Mesendoderm (in vitro differentiated cells): ENCODE measurements at regions not wholly inside any gene's neighbourhood (a gene's known extent, or its start where the extent isn't known, plus 50 kb on each side); places are given as distances from the start of the nearest gene placed in this dataset.

Experiments used
- DNase-seq: peaks from one replicate; pipeline ENCODE4 v3.0.0; 2013
- H2AK5ac ChIP-seq: 2 replicates; pipeline ENCODE4 v1.6.1; 2013; ENCODE audit warnings: low read length, inconsistent platforms
- H2BK120ac ChIP-seq: 2 replicates; pipeline ENCODE4 v1.6.1; 2013; ENCODE audit warnings: low read depth, mild to moderate bottlenecking, low read length, moderate library complexity, mixed read lengths
- H2BK15ac ChIP-seq: replicated peaks from 2 replicates; pipeline ENCODE4 v1.6.1; 2013; ENCODE audit warnings: low read depth, mild to moderate bottlenecking, moderate library complexity
- H2BK5ac ChIP-seq: 2 replicates; pipeline ENCODE4 v1.6.1; 2013; ENCODE audit warnings: low read length, inconsistent platforms
- H3K18ac ChIP-seq: 2 replicates; pipeline ENCODE4 v1.6.1; 2013; ENCODE audit warnings: mild to moderate bottlenecking, low read length, mixed read lengths
- H3K23ac ChIP-seq: one replicate; pipeline ENCODE4 v1.6.1; 2013; ENCODE audit warnings: low read length
- H3K27ac ChIP-seq: 2 replicates; pipeline ENCODE4 v1.5.1; 2013; ENCODE audit warnings: low read depth, mild to moderate bottlenecking, inconsistent platforms, low read length, moderate library complexity
- H3K27me3 ChIP-seq: 2 replicates; pipeline ENCODE4 v1.6.1; 2013; ENCODE audit warnings: low read length, control low read depth, mild to moderate bottlenecking, inconsistent platforms; ENCODE audit not compliant: insufficient read depth, poor library complexity
- H3K36me3 ChIP-seq: 2 replicates; pipeline ENCODE4 v1.6.1; 2013; ENCODE audit warnings: low read length, inconsistent platforms; ENCODE audit not compliant: control insufficient read depth, insufficient read depth
- H3K4ac ChIP-seq: one replicate; pipeline ENCODE4 v1.6.1; 2013; ENCODE audit warnings: low read depth, mild to moderate bottlenecking, low read length, moderate library complexity
- H3K4me1 ChIP-seq: 2 replicates; pipeline ENCODE4 v1.6.1; 2013; ENCODE audit warnings: low read depth, low read length, inconsistent platforms; ENCODE audit not compliant: control insufficient read depth
- H3K4me2 ChIP-seq: 2 replicates; pipeline ENCODE4 v1.6.1; 2013; ENCODE audit warnings: low read length
- H3K4me3 ChIP-seq: 2 replicates; pipeline ENCODE4 v1.5.1; 2013; ENCODE audit warnings: mild to moderate bottlenecking, low read length
- H3K56ac ChIP-seq: one replicate; pipeline ENCODE4 v1.6.1; 2013; ENCODE audit warnings: low read length
- H3K79me1 ChIP-seq: 2 replicates; pipeline ENCODE4 v1.6.1; 2013; ENCODE audit warnings: low read length, inconsistent platforms
- H3K79me2 ChIP-seq: 2 replicates; pipeline ENCODE4 v1.6.1; 2013; ENCODE audit warnings: mild to moderate bottlenecking, low read length; ENCODE audit not compliant: control insufficient read depth, insufficient read depth
- H3K9ac ChIP-seq: 2 replicates; pipeline ENCODE4 v1.6.1; 2013; ENCODE audit warnings: low read length, inconsistent platforms
- H4K5ac ChIP-seq: one replicate; pipeline ENCODE4 v1.6.1; 2013; ENCODE audit warnings: low read length
- H4K8ac ChIP-seq: one replicate; pipeline ENCODE4 v1.6.1; 2013; ENCODE audit warnings: low read depth, mild to moderate bottlenecking, control low read depth, low read length, moderate library complexity
- WGBS: extraction: QIAGEN DNeasy Blood & Tissue Kit; methylation state at CpG from one replicate; pipeline ENCODE4 v1.1.7; 2013; ENCODE audit warnings: low lambda C conversion rate, missing lambda C conversion rate; ENCODE audit not compliant: insufficient coverage; ENCODE audit errors: extremely low coverage; 5-methylcytosine and 5-hydroxymethylcytosine counted together

DNA sequence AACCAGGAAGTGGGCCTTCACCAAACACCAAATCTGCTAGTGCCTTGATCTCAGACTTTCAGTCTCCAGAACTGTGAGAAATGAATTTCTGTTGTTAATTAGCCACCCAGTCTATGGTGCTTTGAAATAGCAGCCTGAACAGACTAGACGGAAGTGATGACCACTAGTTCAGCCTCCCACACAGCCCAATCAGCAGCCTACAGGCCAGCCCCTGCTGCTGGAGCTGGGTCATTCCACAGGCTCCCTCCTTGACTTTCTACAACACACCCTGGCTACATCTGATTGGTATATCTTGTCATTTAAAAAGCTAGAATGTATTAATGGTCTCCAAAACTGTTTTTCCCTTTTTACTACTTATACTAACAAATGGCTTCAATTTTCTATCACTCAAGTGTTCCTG lies 277.2 kb upstream of the TAC1 start:
- Histone ChIP-seq H3K4me1 (no peaks in the 10 kb centered on the region), H3K27ac (no peak overlapping the region), H2BK15ac (no peak overlapping the region), H2BK120ac (no peak overlapping the region), H3K9ac (no peak overlapping the region), H3K4me3 (no peak overlapping the region), H3K79me2 (no peaks in the 10 kb centered on the region), H4K8ac (no peak overlapping the region), H3K23ac (no peak overlapping the region), H3K36me3 (no peaks in the 10 kb centered on the region), H2BK5ac (no peak overlapping the region), H3K18ac (no peak overlapping the region), H3K27me3 (no peaks in the 10 kb centered on the region), H3K56ac (no peak overlapping the region), H3K4ac (no peak overlapping the region), H4K5ac (no peak overlapping the region), H2AK5ac (no peak overlapping the region), H3K4me2 (no peak overlapping the region), H3K79me1 (no peaks in the 10 kb centered on the region)
- no CpG with 5 or more reads among the region's 1 CpG for WGBS
- no peak for DNase-seq

DNA sequence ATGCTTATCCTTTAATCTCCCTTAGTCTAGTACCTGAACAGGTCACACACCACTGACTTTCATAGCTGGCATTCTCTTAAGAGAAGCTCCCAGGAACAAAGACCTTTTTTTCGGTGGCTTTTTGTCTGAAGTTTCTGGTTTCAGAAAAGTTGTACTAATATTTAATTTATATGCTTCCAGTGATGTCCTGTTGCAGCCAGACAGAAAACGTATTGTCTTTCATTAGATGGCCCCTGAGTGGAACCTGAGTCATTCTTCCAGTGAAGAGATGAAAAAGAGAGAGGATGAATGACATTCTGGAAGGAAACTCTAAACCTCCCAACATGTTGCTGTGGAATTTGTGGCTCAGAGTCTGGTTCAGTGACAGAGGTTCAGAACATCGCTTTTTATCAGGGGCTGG lies 274.8 kb upstream of the TAC1 start:
- H3K56ac ChIP-seq = no peak overlapping the region
- H3K79me2 ChIP-seq = no peaks in the 10 kb centered on the region
- WGBS = no CpG with 5 or more reads among the region's 3 CpGs
- H3K4me3 ChIP-seq = no peak overlapping the region
- H3K4ac ChIP-seq = no peak overlapping the region
- no peaks in the 10 kb centered on the region for H3K36me3 ChIP-seq
- no peak overlapping the region for H3K9ac ChIP-seq
- DNase-seq = no peak
- H3K4me1 ChIP-seq = no peaks in the 10 kb centered on the region
- H3K27ac ChIP-seq = no peak overlapping the region
- H3K79me1 ChIP-seq = no peaks in the 10 kb centered on the region
- H3K4me2 ChIP-seq = no peak overlapping the region
- H2AK5ac ChIP-seq = no peak overlapping the region
- H4K8ac ChIP-seq = no peak overlapping the region
- no peak overlapping the region for H2BK120ac ChIP-seq
- H2BK5ac ChIP-seq = no peak overlapping the region
- H3K18ac ChIP-seq = no peak overlapping the region
- H4K5ac ChIP-seq = no peak overlapping the region
- no peak overlapping the region for H3K23ac ChIP-seq
- H3K27me3 ChIP-seq = no peaks in the 10 kb centered on the region
- H2BK15ac ChIP-seq = no peak overlapping the region

DNA sequence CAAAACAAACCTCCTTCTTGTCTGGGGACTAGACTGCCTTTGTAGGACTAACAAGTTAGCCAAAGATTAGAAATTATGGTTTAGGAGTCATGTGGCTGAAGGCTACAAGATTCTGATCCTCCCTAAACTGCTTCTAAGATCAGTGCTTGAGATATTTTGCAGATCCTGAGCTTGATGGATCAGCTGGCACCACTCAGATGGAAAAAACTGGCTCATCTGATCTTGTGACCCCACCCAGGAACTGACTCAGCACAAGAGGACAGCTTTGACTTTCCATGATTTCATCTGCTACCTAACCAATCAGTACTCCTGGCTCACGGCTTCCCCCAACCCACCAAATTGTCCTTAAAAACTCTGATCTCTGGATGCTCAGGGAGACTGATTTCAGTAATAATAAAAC lies 271.5 kb upstream of the TAC1 start:
- H4K8ac ChIP-seq = no peak overlapping the region
- H3K4me2 ChIP-seq = no peak overlapping the region
- no peaks in the 10 kb centered on the region for H3K27me3 ChIP-seq
- H3K36me3 ChIP-seq = no peaks in the 10 kb centered on the region
- no CpG with 5 or more reads among the region's 1 CpG for WGBS
- H4K5ac ChIP-seq = no peak overlapping the region
- H3K18ac ChIP-seq = no peak overlapping the region
- H2BK15ac ChIP-seq = no peak overlapping the region
- no peak overlapping the region for H3K23ac ChIP-seq
- no peaks in the 10 kb centered on the region for H3K79me2 ChIP-seq
- H3K27ac ChIP-seq = no peak overlapping the region
- no peak overlapping the region for H3K4ac ChIP-seq
- no peak overlapping the region for H3K9ac ChIP-seq
- no peak for DNase-seq
- no peak overlapping the region for H2BK120ac ChIP-seq
- H2AK5ac ChIP-seq = no peak overlapping the region
- H3K4me3 ChIP-seq = no peak overlapping the region
- no peak overlapping the region for H2BK5ac ChIP-seq
- no peaks in the 10 kb centered on the region for H3K79me1 ChIP-seq
- H3K56ac ChIP-seq = no peak overlapping the region
- no peaks in the 10 kb centered on the region for H3K4me1 ChIP-seq

GRCh38 chr7:97461596-97461995 lies 270.3 kb upstream of the TAC1 start:
- Histone ChIP-seq H3K4me2 (no peak overlapping the region), H3K56ac (no peak overlapping the region), H3K23ac (no peak overlapping the region), H3K27ac (no peak overlapping the region), H3K4me1 (no peaks in the 10 kb centered on the region), H3K18ac (no peak overlapping the region), H3K79me1 (no peaks in the 10 kb centered on the region), H3K36me3 (no peaks in the 10 kb centered on the region), H4K5ac (no peak overlapping the region), H3K9ac (no peak overlapping the region), H3K27me3 (no peaks in the 10 kb centered on the region), H2BK5ac (no peak overlapping the region), H2AK5ac (no peak overlapping the region), H3K4ac (no peak overlapping the region), H3K79me2 (no peaks in the 10 kb centered on the region), H2BK120ac (no peak overlapping the region), H4K8ac (no peak overlapping the region), H2BK15ac (no peak overlapping the region), H3K4me3 (no peak overlapping the region)
- no peak for DNase-seq

- no CpG with 5 or more reads among the region's 2 CpGs for WGBS
- Histone ChIP-seq H4K5ac (no peak overlapping the region), H3K9ac (no peak overlapping the region), H3K79me2 (no peaks in the 10 kb centered on the region), H3K79me1 (no peaks in the 10 kb centered on the region), H3K56ac (no peak overlapping the region), H2BK120ac (no peak overlapping the region), H3K4me3 (no peak overlapping the region), H2BK15ac (no peak overlapping the region), H3K23ac (no peak overlapping the region), H3K4me1 (no peaks in the 10 kb centered on the region), H3K27ac (no peak overlapping the region), H3K4ac (no peak overlapping the region), H3K4me2 (no peak overlapping the region), H3K27me3 (no peaks in the 10 kb centered on the region), H3K18ac (no peak overlapping the region), H2BK5ac (no peak overlapping the region), H3K36me3 (no peaks in the 10 kb centered on the region), H4K8ac (no peak overlapping the region), H2AK5ac (no peak overlapping the region)
- no peak for DNase-seq
These were observed 265.8 kb upstream of the TAC1 start for GRCh38 chr7:97466071-97466470.

DNA sequence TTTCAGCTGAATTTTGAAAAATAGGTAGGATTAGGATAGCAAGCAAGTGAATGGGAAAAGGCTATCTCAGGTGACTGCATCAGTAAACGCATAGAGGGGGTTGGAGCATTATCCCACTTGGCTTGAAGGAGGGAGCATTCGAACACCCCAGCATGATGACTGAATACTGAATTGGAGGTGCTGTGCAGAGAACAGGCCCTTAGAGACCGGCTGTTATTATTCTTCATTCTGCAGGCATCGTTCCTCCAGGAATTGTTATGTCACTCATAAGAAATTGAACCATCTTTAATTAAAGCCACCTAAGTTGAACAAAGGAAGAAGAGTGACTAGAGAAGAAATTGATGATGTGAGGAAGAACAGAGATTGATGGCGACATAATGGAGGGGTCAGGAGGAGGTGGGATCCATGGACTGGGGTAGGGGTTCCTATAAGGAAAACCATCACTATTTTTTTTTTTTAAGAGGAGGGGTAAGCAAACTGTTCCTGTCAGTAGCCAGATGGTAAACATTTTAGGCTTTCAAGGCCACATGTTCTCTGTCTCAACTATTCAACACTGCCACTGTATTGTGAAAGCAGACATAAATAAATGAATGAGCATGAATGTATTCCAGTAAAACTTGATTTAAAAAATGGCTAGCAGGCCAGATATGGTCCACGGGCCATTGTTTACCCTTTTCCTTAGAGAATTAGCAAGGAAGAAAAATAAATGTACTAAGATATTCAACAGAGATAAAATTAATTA lies 264.7 kb upstream of the TAC1 start:
- Histone ChIP-seq H3K4me3 (no peak overlapping the region), H3K4ac (no peak overlapping the region), H3K36me3 (no peaks in the 10 kb centered on the region), H3K4me2 (no peak overlapping the region), H3K4me1 (no peaks in the 10 kb centered on the region), H3K9ac (no peak overlapping the region), H3K79me2 (no peaks in the 10 kb centered on the region), H2BK120ac (no peak overlapping the region), H3K27ac (no peak overlapping the region), H3K27me3 (no peaks in the 10 kb centered on the region), H2BK5ac (no peak overlapping the region), H3K23ac (no peak overlapping the region), H3K56ac (no peak overlapping the region), H2AK5ac (no peak overlapping the region), H4K5ac (no peak overlapping the region), H3K18ac (no peak overlapping the region), H3K79me1 (no peaks in the 10 kb centered on the region), H4K8ac (no peak overlapping the region), H2BK15ac (no peak overlapping the region)
- no peak for DNase-seq
- no CpG with 5 or more reads among the region's 6 CpGs for WGBS
